GM19372 (cell line): ENCODE measurements at regions not wholly inside any gene's neighbourhood (a gene's known extent, or its start where the extent isn't known, plus 50 kb on each side); places are given as distances from the start of the nearest gene placed in this dataset.

ENCODE experiments used
- ATAC-seq: cut with Tn5 transposase; IDR thresholded peaks from one replicate; pipeline ENCODE4 v1.9.1; 2021; ENCODE audit warnings: mild to moderate bottlenecking, low read depth, moderate library complexity; ENCODE audit not compliant: unreplicated experiment

- ATAC-seq, result no peak
Observed at GRCh38 chr17:69928611-69929010, 146.4 kb upstream of the KCNJ16 start.

- ATAC-seq, result no peak
Observed at GRCh38 chr17:69936996-69937395, 138.0 kb upstream of the KCNJ16 start.

DNA sequence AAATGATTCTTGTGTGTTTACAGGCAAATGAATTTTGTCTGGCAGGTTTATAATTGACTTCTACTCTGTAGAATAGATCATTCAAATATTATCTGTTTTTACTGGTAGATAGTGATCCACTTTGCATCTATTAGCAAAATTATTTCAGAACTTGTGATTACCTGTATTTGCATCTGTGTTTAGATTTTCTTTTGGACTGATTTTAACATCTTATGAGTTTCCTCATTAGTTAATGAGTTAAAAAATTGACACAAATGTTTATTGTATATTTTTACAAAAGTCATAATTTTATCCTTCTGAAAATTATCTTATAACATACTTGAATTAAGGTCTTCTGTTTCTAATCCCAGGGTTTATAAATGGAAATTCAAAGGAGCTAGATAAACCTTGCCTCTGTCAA, 132.0 kb upstream of the KCNJ16 start:
- no peak for ATAC-seq

GRCh38 chr17:69944406-69944805, 130.6 kb upstream of the KCNJ16 start:
- ATAC-seq, result no peak

GRCh38 chr17:69945698-69946185, 129.3 kb upstream of the KCNJ16 start:
- ATAC-seq, result no peak

DNA sequence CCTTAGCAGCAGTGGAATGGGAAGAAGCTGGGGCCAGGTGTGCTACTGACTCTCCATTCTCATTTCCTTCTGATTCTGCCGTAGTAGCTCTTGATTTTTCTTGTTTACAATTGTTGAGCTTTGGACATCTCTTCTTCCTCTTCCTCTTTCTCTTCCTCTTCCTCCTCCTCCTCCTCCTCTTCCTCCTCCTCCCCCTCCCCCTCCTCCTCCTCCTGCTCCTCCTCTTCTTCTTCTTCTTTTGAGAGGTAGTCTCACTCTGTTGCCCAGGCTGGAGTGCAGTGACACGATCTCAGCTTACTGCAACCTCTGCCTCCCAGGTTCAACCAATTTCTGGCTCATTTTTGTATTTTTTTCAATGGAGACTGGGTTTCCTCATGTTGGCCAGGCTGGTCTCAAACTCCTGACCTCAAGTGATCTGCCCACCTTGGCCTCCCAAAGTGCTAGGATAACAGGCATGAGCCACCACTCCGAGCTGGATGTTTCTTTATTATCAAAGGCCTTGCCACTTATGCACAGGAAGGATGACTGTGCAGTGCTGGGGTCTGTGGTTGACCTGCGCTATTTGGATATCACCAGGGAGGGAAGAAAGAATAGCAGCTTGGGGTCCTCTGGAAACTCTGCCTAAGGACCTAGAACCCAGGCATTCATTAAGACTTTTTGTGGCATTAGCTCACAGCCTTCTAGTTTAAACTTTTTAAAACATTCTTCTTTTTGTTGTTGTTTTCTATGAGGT, 127.8 kb upstream of the KCNJ16 start:
- no peak for ATAC-seq

DNA sequence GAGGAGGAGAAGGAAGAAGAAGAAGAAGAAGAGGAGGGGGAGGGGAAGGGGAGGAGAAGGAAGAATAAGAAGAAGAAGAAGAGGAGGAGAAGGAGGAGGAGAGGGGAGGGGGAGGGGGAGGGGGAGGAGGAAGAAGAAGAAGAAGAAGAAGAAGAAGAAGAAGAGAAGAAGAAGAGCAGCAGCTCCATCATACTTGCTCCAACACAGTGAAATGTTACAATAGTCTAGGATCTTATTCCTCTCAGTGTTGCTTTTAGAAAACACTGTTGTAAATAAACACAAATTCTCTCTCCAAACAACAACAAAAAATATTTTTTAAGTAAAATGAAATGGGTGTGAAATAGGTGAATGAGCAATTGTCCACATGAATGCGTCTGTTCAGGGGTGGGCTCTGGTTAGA, 126.6 kb upstream of the KCNJ16 start:
- ATAC-seq, result no peak

DNA sequence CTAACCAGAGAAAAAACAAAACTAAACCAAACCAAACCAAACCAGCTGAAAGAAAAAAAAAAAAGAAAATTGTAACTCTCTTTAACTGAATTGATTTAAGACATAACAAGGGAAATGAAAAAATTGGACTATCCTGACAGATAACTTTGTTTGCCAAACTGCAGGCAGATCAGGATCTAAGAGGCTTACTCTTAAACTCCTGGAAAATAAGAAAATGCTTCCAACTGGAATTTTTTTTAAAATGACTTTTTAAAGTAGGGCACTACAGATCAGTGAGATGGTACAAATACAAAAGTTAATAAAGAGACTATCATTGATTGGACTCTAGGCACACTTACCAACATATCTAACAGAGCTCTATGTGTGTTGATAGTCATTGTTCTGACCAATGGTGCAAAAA, 125.5 kb upstream of the KCNJ16 start:
- ATAC-seq, result no peak

GRCh38 chr17:69949973-69950695, 124.9 kb upstream of the KCNJ16 start:
- no peak for ATAC-seq

- no peak for ATAC-seq
Observed at GRCh38 chr17:69950701-69951418, 124.2 kb upstream of the KCNJ16 start.

- no peak for ATAC-seq
Observed at GRCh38 chr17:69954241-69954925, 120.6 kb upstream of the KCNJ16 start.

GRCh38 chr17:69958063-69958462, 117.0 kb upstream of the KCNJ16 start:
- no peak for ATAC-seq

- no peak for ATAC-seq
Observed at GRCh38 chr17:69959283-69959682, 115.7 kb upstream of the KCNJ16 start.

DNA sequence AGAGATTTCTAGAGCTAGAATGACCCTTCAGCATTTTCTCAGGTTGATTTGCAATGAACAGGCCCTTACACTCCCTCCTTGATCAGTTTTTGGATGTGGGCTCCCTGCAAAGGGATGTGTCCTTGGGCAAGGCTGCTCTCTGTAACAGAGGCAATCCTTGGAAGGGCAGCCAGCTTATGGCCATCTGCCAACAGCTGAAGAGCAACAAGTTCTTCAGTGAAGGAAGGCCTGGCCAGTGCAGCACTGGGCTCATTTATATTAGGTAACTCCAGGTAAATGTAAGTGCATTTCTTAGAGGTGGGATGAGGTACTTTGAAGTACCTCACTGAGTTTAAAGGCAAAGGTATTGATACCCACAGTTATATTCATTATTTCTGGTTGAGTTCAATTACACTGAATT, 114.3 kb upstream of the KCNJ16 start:
- no peak for ATAC-seq

- no peak for ATAC-seq
Observed at GRCh38 chr17:69961501-69962145, 113.4 kb upstream of the KCNJ16 start.

GRCh38 chr17:69962436-69962995, 112.5 kb upstream of the KCNJ16 start:
- no peak for ATAC-seq

GRCh38 chr17:69967910-69968411, 107.1 kb upstream of the KCNJ16 start:
- no peak for ATAC-seq

- no peak for ATAC-seq
Observed at GRCh38 chr17:69969897-69970296, 105.1 kb upstream of the KCNJ16 start.

- no peak for ATAC-seq
Observed at GRCh38 chr17:69972251-69972650, 102.8 kb upstream of the KCNJ16 start.

GRCh38 chr17:69975808-69976207, 99.2 kb upstream of the KCNJ16 start:
- no peak for ATAC-seq
